Right kidney (tissue), 1 donor: ENCODE measurements at regions not wholly inside any gene's neighbourhood (a gene's known extent, or its start where the extent isn't known, plus 50 kb on each side); places are given as distances from the start of the nearest gene placed in this dataset.

Experiments
- DNase-seq: peaks from one replicate; pipeline ENCODE4 v3.0.0-alpha.2; 2016

DNA sequence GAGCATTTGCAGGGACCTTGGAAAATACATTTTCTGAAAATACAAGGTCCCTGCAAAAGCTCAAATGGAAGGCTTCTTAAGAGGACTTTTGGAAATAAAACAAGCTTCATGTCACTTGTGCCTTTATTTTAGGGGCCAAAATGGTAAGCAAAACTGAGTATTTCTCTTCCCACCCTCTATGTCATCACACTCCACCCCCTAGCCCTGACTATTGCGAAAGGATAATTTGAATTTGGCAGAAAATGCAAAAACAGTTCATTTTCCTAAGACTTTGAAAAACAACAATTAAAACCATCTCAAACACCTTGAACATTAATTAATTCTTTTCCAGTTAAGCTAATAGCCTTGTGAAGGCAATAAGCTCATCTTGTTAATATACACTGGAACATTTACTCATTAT is 201.7 kb downstream of the TM2D1 start:
- no peak for DNase-seq

DNA sequence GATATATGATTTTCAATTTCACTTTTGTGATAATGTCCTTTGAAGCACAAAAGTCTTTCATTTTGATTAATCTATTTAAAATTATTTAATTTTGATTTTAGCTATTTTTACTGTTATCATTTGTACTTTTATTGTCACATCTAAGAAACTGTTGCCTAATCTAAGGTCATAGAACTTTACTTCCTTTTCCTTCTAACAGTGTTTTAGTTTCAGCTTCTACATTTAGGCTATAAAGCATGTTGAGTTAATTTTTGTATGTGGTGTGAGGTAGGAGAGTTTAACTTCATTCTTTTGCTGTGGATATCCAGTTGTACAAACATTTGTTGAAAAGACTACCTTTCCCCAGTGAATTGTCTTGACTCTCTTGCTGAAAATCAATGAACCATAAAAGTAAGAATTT is 204.5 kb downstream of the TM2D1 start:
- DNase-seq: no peak

DNA sequence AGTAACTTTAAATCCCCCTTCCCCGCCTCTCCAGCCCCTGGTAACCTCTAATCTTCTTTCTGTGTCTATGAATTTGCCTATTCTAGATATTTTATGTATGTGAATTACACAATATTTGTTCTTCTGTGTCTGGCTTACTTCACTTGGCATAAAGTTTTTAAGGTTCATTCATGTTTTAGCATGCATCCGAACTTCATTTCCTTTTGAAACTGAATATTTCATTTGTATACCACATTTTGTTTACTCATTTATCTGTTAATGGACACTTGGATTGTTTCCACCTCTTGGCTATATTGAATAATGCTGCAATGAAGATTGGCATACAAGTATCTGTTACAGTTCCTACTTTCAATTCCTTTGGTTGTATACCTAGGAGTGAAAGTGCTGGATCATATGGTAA is 205.3 kb downstream of the TM2D1 start:
- DNase-seq: no peak

DNA sequence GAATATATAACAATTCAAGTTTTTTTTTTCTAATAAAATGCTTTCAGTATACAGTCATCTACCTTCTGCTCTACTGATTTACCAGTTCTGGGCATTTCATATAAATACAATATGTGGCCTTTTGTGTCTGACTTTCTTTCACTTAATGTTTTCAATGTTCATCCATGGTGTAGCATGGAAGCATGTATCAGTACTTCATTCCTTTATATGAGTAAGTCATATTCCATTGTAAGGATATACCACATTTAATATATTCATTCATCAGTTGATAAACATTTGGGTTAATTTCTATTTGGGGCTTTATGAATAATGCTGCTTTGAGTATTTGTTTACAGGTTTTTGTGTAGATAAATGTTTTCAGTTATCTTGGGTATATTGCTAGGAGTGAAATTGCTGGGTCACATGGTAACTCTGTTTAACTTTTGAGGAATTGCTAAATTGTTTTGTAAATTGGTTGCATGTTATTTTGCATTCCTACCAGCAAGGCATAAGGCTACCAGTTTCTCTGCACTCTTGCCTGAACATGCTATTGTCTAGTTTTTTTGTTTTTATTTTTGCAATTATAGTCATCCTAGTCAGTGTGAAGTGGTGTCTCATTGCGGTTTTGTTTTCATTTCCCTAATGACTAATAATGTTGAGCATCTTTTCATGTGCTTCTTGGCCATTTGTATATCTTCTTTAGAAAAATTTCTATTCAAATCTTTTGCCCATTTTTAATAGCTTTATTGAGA is 206.1 kb downstream of the TM2D1 start:
- no peak for DNase-seq

DNA sequence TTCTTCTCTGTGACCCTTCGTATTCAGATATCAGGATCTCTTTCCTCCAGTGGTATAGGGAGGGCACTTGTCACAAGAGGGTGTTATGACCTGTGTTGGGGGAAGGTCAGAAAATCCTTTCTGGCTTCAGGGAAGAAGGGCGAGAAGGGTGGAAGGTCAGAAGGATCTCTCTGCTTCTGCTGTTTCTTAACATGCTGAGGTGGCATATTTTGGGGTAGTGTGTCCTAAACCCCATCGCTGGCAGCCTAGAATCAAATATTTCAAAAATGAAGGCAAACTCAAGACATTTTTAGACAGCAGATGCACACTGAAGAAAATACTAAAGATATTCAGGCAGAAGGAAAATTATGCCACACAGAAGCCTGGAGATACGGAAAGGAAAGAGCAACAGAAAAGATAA is 207.6 kb downstream of the TM2D1 start:
- no peak for DNase-seq

DNA sequence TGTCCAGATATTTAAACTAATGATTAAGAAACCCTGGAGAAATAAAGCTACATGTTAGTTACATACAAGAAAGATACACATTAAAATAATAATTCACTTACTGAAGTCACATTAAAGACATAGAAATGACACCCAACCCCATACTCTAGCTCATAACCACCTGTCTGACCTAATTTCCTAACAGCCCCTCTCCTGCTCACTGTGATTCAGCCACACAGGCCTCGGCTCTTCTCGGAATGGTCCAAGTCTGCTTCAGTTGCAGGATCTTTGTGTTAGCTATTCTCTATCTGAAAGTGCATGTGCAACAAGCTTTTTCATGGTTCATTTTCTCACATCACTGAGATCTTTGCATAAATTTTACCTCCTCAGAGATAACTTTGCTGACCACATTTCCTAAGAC is 209.8 kb downstream of the TM2D1 start:
- DNase-seq: no peak
